HCT116 (cell line): ENCODE measurements at regions not wholly inside any gene's neighbourhood (a gene's known extent, or its start where the extent isn't known, plus 50 kb on each side); places are given as distances from the start of the nearest gene placed in this dataset.

Source experiments
- CBX3 ChIP-seq: IDR thresholded peaks from 2 replicates; pipeline ENCODE4 v1.6.1; 2012; ENCODE audit warnings: low read depth
- CEBPB ChIP-seq: IDR thresholded peaks from 2 replicates; pipeline ENCODE4 v1.6.1; 2012; ENCODE audit warnings: low read depth
- EZH2 ChIP-seq: fragments of 200-600 bp; sonication (generic); IDR thresholded peaks from 2 replicates; pipeline ENCODE4 v1.6.1; 2017; ENCODE audit warnings: antibody characterized with exemption, mixed run types
- MAX ChIP-seq: IDR thresholded peaks from 2 replicates; pipeline ENCODE4 v1.6.1; 2012
- POLR2A ChIP-seq: IDR thresholded peaks from 2 replicates; pipeline ENCODE4 v1.7.0; 2011; ENCODE audit warnings: borderline replicate concordance; ENCODE audit not compliant: insufficient read depth, insufficient read length; ENCODE audit errors: extremely low read depth
- POLR2AphosphoS5 ChIP-seq: IDR thresholded peaks from 2 replicates; pipeline ENCODE4 v1.6.1; 2011; ENCODE audit warnings: mild to moderate bottlenecking, low read depth, low read length, moderate library complexity
- RAD21 ChIP-seq: IDR thresholded peaks from 2 replicates; pipeline ENCODE4 v1.6.1; 2012; ENCODE audit warnings: low read depth, mild to moderate bottlenecking
- REST ChIP-seq: IDR thresholded peaks from 2 replicates; pipeline ENCODE4 v1.6.1; 2012; ENCODE audit warnings: low read depth
- SP1 ChIP-seq: IDR thresholded peaks from 2 replicates; pipeline ENCODE4 v1.6.1; 2012; ENCODE audit warnings: low read depth
- ZNF274 ChIP-seq: fragments of 200-500 bp; sonication (Bioruptor generic); IDR thresholded peaks from 2 replicates; pipeline ENCODE4 v1.6.1; 2014; ENCODE audit warnings: mild to moderate bottlenecking, low read depth, low read length, inconsistent platforms
- TF ChIP-seq, protein P1 (sequence below), 3 experiments: fragments of 200-600 bp in 1 of 3; sonication (generic) in 1 of 3; IDR thresholded peaks in 2 of 3; conservative IDR thresholded peaks in 1 of 3; 2 replicates each; pipeline ENCODE4 v1.5.1; 2012 to 2017; ENCODE audit warnings: low read depth in 2 of 3, low read length in 2 of 3, antibody characterized with exemption in 1 of 3, borderline replicate concordance in 1 of 3, control low read depth in 1 of 3, mild to moderate bottlenecking in 1 of 3, mixed read lengths in 1 of 3, mixed run types in 1 of 3, moderate library complexity in 1 of 3; ENCODE audit not compliant: insufficient read depth in 1 of 3

DNA sequence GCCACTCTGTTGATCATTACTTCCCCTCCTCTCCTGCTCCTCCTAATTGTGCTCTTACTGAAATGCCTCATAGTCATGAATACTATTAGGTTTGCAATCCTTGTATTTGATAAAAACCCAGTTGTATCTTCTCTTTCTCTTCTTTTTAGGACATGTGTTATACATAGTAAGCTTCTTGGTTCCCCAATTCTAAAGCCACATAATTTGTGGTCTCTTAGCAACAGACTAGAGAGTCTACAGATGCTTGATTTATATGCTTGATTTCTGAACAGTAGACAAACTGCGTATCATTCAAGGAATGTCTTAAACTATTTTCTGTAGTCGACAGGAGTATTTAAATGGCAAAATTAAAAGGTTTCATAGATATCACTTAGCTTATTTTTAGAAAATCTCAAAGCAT, 1598.9 kb downstream of the PLA2G4A start:
- TF ChIP-seq, protein P1, sequence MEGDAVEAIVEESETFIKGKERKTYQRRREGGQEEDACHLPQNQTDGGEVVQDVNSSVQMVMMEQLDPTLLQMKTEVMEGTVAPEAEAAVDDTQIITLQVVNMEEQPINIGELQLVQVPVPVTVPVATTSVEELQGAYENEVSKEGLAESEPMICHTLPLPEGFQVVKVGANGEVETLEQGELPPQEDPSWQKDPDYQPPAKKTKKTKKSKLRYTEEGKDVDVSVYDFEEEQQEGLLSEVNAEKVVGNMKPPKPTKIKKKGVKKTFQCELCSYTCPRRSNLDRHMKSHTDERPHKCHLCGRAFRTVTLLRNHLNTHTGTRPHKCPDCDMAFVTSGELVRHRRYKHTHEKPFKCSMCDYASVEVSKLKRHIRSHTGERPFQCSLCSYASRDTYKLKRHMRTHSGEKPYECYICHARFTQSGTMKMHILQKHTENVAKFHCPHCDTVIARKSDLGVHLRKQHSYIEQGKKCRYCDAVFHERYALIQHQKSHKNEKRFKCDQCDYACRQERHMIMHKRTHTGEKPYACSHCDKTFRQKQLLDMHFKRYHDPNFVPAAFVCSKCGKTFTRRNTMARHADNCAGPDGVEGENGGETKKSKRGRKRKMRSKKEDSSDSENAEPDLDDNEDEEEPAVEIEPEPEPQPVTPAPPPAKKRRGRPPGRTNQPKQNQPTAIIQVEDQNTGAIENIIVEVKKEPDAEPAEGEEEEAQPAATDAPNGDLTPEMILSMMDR (IDR thresholded peaks at IDR 0.05 in 2 of 3, conservative IDR thresholded peaks at IDR 0.05 in 1 of 3; ENCODE audit: borderline replicate concordance in 1 of 3, insufficient read depth in 1 of 3, low read depth in 2 of 3, low read length in 2 of 3), result no peak
- TF ChIP-seq SP1 (no peak), RAD21 (no peak), EZH2 (no peak), MAX (no peak), POLR2A (no peak), POLR2AphosphoS5 (no peak), CEBPB (no peak), REST (no peak), ZNF274 (no peak), CBX3 (no peak)
